ENCODE measurements at regions not wholly inside any gene's neighbourhood (a gene's known extent, or its start where the extent isn't known, plus 50 kb on each side); places are given as distances from the start of the nearest gene placed in this dataset.

- Histone ChIP-seq H2BK120ac (ENCODE audit: low read depth, low read length) (no peak overlapping the region), H2AK5ac (ENCODE audit: low read depth, low read length) (no peak overlapping the region), H4K5ac (ENCODE audit: low read depth, low read length) (no peak overlapping the region), H3K4me3 (ENCODE audit: insufficient read depth, low read depth, low read length) (no peak overlapping the region), H3K27me3 (ENCODE audit: control insufficient read depth, insufficient read depth, low read length) (no peaks in the 10 kb centered on the region), H3K18ac (ENCODE audit: low read depth, low read length) (no peak overlapping the region), H3K4ac (ENCODE audit: low read depth, low read length) (no peak overlapping the region), H3K9ac (ENCODE audit: low read depth, low read length) (no peak overlapping the region), H3K23ac (ENCODE audit: low read depth, low read length) (no peak overlapping the region), H4K91ac (ENCODE audit: insufficient read depth, low read depth, low read length) (no peak overlapping the region), H3K4me1 (ENCODE audit: control insufficient read depth, insufficient read depth, low read length) (no peaks in the 10 kb centered on the region), H3K56ac (ENCODE audit: extremely low read depth, insufficient read depth, low read length) (no peak overlapping the region), H2BK20ac (ENCODE audit: low read depth, low read length) (no peak overlapping the region), H2BK5ac (ENCODE audit: low read depth, low read length, poor library complexity, severe bottlenecking) (no peak overlapping the region), H3K9me3 (ENCODE audit: control insufficient read depth, insufficient read depth, low read length) (no peaks in the 10 kb centered on the region), H2AFZ (replicated peaks; ENCODE audit: low read length, poor library complexity) (no peak overlapping the region), H2BK15ac (ENCODE audit: low read depth, low read length) (no peak overlapping the region), H2AK9ac (replicated peaks; ENCODE audit: low read depth, low read length, poor library complexity) (no peak overlapping the region), H3K36me3 (ENCODE audit: control insufficient read depth, insufficient read depth, low read length) (no peaks in the 10 kb centered on the region), H3K9me1 (ENCODE audit: insufficient read depth, low read length) (no peaks in the 10 kb centered on the region), H4K20me1 (ENCODE audit: insufficient read depth, low read length) (no peaks in the 10 kb centered on the region), H3K14ac (replicated peaks; ENCODE audit: low read depth, low read length) (no peak overlapping the region), H3K79me1 (ENCODE audit: low read depth in 1 of 2, low read length in 2 of 2) (no peaks in the 10 kb centered on the region), H3K27ac (ENCODE audit: insufficient read depth, low read length) (no peak overlapping the region), H4K8ac (ENCODE audit: low read depth in 2 of 2, low read length in 2 of 2) (no peak overlapping the region), H3K4me2 (ENCODE audit: low read depth, low read length) (no peak overlapping the region)
- BruUV-seq (replicated peaks): no TSS peak
- WGBS, 2 experiments (ENCODE audit: extremely low coverage in 2 of 2, insufficient read length in 1 of 2): no CpG with 5 or more reads among the region's 3 CpGs
- in situ Hi-C loops (cut with MboI; ENCODE audit: low sequenced_read_pairs) (no loop called here), intact Hi-C loops (cut with micrococcal nuclease) (no loop called here), dilution Hi-C loops (cut with HindIII; ENCODE audit: low sequenced_read_pairs, unreplicated experiment) (no loop called here)
- ChIA-PET POLR2A (ENCODE audit: unreplicated experiment) (no interaction called here), CTCF (no interaction called here)
- DNase-seq (no peak), ATAC-seq (ENCODE audit: low read depth) (no peak)
- TF ChIP-seq USF2 (IDR thresholded peaks at IDR 0.05; ENCODE audit: low read depth, low read length) (no peak), SMC3 (IDR thresholded peaks at IDR 0.05; ENCODE audit: low read depth, low read length) (no peak), MAFK (IDR thresholded peaks at IDR 0.05; ENCODE audit: low read depth, low read length) (peak; percentile 4; the same call in 1 of the 2 replicates)
These were observed 1258.4 kb upstream of the MIR17HG start for GRCh38 chr13:90089051-90089450.

Measured in IMR-90 (cell line).